ENCODE measurements at regions not wholly inside any gene's neighbourhood (a gene's known extent, or its start where the extent isn't known, plus 50 kb on each side); places are given as distances from the start of the nearest gene placed in this dataset.

DNA sequence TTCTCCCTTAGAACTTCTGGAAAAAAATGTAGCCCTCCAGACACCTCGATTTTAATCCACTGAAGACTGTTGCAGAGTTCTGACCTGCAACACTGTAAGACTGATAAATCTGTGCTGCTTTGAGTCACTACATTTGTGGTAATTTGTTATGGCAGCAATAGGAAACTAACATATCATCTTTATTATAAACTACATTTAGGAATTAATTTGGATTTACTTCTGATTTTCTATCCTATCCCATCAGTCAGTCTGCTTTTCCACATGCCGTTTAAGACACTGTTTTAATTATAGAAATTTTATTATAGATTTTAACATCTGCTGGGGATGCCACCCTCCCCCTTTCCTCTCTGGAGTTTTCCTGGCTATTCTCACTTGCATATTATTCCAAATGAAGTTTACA is 375.2 kb downstream of the DUSP6 start:
- TF ChIP-seq SUZ12 (IDR thresholded peaks at IDR 0.05; ENCODE audit: extremely low read depth, insufficient read depth, insufficient read length): no peak
- no peak for TF ChIP-seq YY1 (IDR thresholded peaks at IDR 0.05; ENCODE audit: insufficient read depth, insufficient read length)
